Caco-2 (cell line): ENCODE measurements at regions not wholly inside any gene's neighbourhood (a gene's known extent, or its start where the extent isn't known, plus 50 kb on each side); places are given as distances from the start of the nearest gene placed in this dataset.

Source experiments
- BruUV-seq: library from RNA; stranded (reverse); fragments of 400-500 nt; replicated peaks from 2 replicates; lab custom pipeline; 2021; lab: Mats Ljungman, UMichigan
- CTCF ChIA-PET: fragments of 300-600 bp; sonication (Branson Sonifier 250); formaldehyde crosslinking; loops from one replicate; lab custom pipeline; 2022; ENCODE audit warnings: antibody characterized with exemption; lab: Charles Lee
- POLR2A ChIA-PET: fragments of 300-600 bp; sonication (Branson Sonifier 250); formaldehyde crosslinking; loops from one replicate; lab custom pipeline; 2022; ENCODE audit warnings: antibody characterized with exemption; lab: Charles Lee
- DNase-seq, 2 experiments: peaks; one replicate each; pipeline versions ENCODE4 v3.0.0 to v3.0.0-alpha.2; 2020 to 2022
- H3K27me3 ChIP-seq: replicated peaks from 2 replicates; pipeline ENCODE4 v1.6.0; 2011; ENCODE audit warnings: low read length; ENCODE audit not compliant: control insufficient read depth, insufficient read depth
- H3K36me3 ChIP-seq: 2 replicates; pipeline ENCODE4 v1.5.1; 2011; ENCODE audit warnings: low read length; ENCODE audit not compliant: control insufficient read depth, insufficient read depth
- H3K4me1 ChIP-seq: fragments of 250-450 bp; sonication (Bioruptor Pico); 2 replicates; pipeline ENCODE4 v1.5.1; 2020; ENCODE audit warnings: mild to moderate bottlenecking
- H3K4me3 ChIP-seq: 2 replicates; pipeline ENCODE4 v1.5.1; 2011; ENCODE audit warnings: low read depth, mild to moderate bottlenecking, control low read depth, low read length
- H3K9me3 ChIP-seq: fragments of 250-450 bp; sonication (Bioruptor Pico); 2 replicates; pipeline ENCODE4 v1.5.1; 2020; ENCODE audit warnings: mild to moderate bottlenecking, moderate library complexity
- H3K27ac Mint-ChIP-seq: one replicate; pipeline ENCODE4 v1.8.0; 2022; ENCODE audit warnings: mixed read lengths; ENCODE audit not compliant: unreplicated experiment
- H3K27me3 Mint-ChIP-seq: one replicate; pipeline ENCODE4 v1.8.0; 2022; ENCODE audit warnings: mixed read lengths; ENCODE audit not compliant: insufficient read depth, unreplicated experiment
- H3K36me3 Mint-ChIP-seq: one replicate; pipeline ENCODE4 v1.8.0; 2022; ENCODE audit warnings: mild to moderate bottlenecking, mixed read lengths; ENCODE audit not compliant: insufficient read depth, unreplicated experiment
- H3K4me1 Mint-ChIP-seq: one replicate; pipeline ENCODE4 v1.8.0; 2022; ENCODE audit warnings: low read depth, mixed read lengths; ENCODE audit not compliant: unreplicated experiment
- H3K4me3 Mint-ChIP-seq: one replicate; pipeline ENCODE4 v1.8.0; 2022; ENCODE audit warnings: mild to moderate bottlenecking, moderate library complexity, mixed read lengths; ENCODE audit not compliant: unreplicated experiment
- H3K9me3 Mint-ChIP-seq: one replicate; pipeline ENCODE4 v1.8.0; 2022; ENCODE audit warnings: mixed read lengths; ENCODE audit not compliant: unreplicated experiment
- CTCF ChIP-seq, 2 experiments: fragments of 200-600 bp in 1 of 2; IDR thresholded peaks; 1 replicate in 1 of 2; 2 replicates in 1 of 2; pipeline versions ENCODE4 v1.5.1 to v1.8.0; 2011 to 2022; ENCODE audit warnings: antibody characterized with exemption in 1 of 2, control low read depth in 1 of 2, inconsistent platforms in 1 of 2, low read depth in 1 of 2, low read length in 1 of 2, mild to moderate bottlenecking in 1 of 2, moderate library complexity in 1 of 2; ENCODE audit not compliant: insufficient read depth in 1 of 2, severe bottlenecking in 1 of 2, unreplicated experiment in 1 of 2
- intact Hi-C: fragments of 100-400 bp; cut with micrococcal nuclease; formaldehyde crosslinking; loops from one replicate; pipeline ENCODE4 v1.10.0; 2022; ENCODE audit not compliant: unreplicated experiment

DNA sequence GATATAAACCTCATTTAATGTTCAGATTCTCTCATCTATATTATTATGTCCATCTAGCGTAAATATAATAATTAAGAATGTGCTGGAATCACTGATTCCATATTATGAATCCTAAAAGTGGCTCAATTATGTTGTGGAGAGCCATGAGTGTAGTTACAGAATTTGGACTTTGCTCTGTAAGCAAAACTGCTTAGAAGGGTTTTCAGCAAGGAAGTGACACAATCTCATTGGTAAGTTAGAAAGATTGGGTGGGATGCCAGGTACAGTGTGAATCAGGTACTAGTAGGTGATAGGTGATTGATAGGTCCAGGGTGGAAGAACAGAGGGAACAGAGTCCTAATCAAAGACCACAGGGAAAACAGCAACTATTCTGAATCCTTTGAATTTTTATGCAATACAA, 74.9 kb upstream of the ABLIM1 start:
- ChIA-PET CTCF (no interaction called here), POLR2A (no interaction called here)
- no peak for TF ChIP-seq CTCF (IDR thresholded peaks at IDR 0.05; ENCODE audit: insufficient read depth in 1 of 2, low read depth in 1 of 2, low read length in 1 of 2, severe bottlenecking in 1 of 2, unreplicated experiment in 1 of 2)
- DNase-seq = no peak
- BruUV-seq = no TSS peak
- Histone ChIP-seq H3K4me3 (no peak overlapping the region), H3K9me3 (no peaks in the 10 kb centered on the region), H3K36me3 (no peaks in the 10 kb centered on the region), H3K4me1 (no peaks in the 10 kb centered on the region), H3K27me3 (no peaks in the 10 kb centered on the region)
- intact Hi-C loops = no loop called here
- Mint-ChIP-seq H3K4me3 (no peak overlapping the region), H3K27me3 (peaks cover 5% of the 10 kb centered on the region), H3K27ac (no peak overlapping the region), H3K4me1 (no peaks in the 10 kb centered on the region), H3K36me3 (no peaks in the 10 kb centered on the region), H3K9me3 (no peaks in the 10 kb centered on the region)

DNA sequence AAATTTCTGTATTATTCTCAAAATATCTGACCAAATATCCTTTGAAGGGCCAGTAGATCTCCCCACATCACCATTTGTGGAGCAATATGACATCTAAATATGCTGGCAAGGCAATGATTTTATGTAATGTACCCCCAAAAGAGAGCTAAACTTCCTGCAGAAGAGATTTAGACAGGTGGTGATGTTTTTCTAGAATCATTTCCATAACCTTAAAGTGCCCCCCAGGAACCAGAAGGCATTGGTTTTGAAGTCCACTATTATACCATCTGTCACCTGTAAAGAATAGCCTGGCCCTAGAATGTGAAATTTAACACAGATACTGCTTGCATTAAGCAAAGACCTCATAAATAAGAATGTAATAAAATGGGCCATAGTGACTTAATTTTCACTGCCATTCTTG, 77.9 kb upstream of the ABLIM1 start:
- no TSS peak for BruUV-seq
- no peak for DNase-seq
- Mint-ChIP-seq H3K9me3 (no peaks in the 10 kb centered on the region), H3K4me1 (no peaks in the 10 kb centered on the region), H3K27me3 (peaks cover 9% of the 10 kb centered on the region), H3K36me3 (no peaks in the 10 kb centered on the region), H3K27ac (no peak overlapping the region), H3K4me3 (no peak overlapping the region)
- Histone ChIP-seq H3K9me3 (no peaks in the 10 kb centered on the region), H3K4me1 (no peaks in the 10 kb centered on the region), H3K27me3 (no peaks in the 10 kb centered on the region), H3K36me3 (no peaks in the 10 kb centered on the region), H3K4me3 (no peak overlapping the region)
- intact Hi-C loops = no loop called here
- CTCF ChIA-PET = no interaction called here
- TF ChIP-seq CTCF (IDR thresholded peaks at IDR 0.05; ENCODE audit: insufficient read depth in 1 of 2, low read depth in 1 of 2, low read length in 1 of 2, severe bottlenecking in 1 of 2, unreplicated experiment in 1 of 2) = no peak
- POLR2A ChIA-PET = no interaction called here

DNA sequence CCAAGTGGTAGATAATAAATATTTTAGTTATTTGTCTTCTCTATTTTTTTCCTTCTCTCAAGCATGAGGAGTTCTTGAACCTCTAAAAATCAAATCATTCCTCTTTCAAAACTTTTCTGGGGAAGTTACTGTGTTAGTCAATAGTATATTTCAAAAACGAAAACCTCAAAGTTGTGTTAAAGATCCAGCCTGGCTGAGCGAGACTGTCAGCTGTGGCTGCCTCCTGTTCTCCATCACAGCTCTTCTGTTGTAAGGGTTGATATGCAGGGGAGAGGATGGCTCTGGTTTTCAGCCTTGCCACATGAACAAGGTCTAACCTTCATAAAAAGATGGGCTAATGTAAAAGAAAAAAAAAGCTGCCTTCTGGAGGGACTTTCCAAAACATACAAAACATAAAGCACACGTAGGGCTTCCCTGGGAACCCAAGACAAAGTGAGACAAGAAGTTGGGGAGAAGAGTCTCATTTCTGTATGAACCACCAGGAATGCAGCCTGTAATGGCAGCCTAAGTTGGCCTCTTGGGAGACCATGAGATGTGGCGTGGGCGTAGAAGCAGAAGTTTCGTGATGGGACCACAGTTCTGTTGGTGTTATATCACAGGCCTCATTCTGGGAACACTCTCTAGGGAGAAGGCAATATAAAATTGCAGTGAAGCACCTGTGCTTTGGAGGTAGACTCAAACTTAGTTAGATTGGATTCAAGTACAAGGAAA, 77.9 kb upstream of the FHIP2A start:
- BruUV-seq = no TSS peak
- Histone ChIP-seq H3K9me3 (no peaks in the 10 kb centered on the region), H3K27me3 (no peaks in the 10 kb centered on the region), H3K4me3 (no peak overlapping the region), H3K4me1 (no peaks in the 10 kb centered on the region), H3K36me3 (no peaks in the 10 kb centered on the region)
- CTCF ChIA-PET = no interaction called here
- intact Hi-C loops = no loop called here
- DNase-seq = no peak
- H3K36me3 Mint-ChIP-seq = no peaks in the 10 kb centered on the region
- TF ChIP-seq CTCF (IDR thresholded peaks at IDR 0.05; ENCODE audit: insufficient read depth in 1 of 2, low read depth in 1 of 2, low read length in 1 of 2, severe bottlenecking in 1 of 2, unreplicated experiment in 1 of 2) = no peak
- no peak overlapping the region for H3K27ac Mint-ChIP-seq
- POLR2A ChIA-PET = no interaction called here
- H3K4me3 Mint-ChIP-seq = no peak overlapping the region
- H3K27me3 Mint-ChIP-seq = peaks cover 22% of the 10 kb centered on the region
- H3K4me1 Mint-ChIP-seq = no peaks in the 10 kb centered on the region
- no peaks in the 10 kb centered on the region for H3K9me3 Mint-ChIP-seq
